DMS53 (cell line): ENCODE measurements at regions not wholly inside any gene's neighbourhood (a gene's known extent, or its start where the extent isn't known, plus 50 kb on each side); places are given as distances from the start of the nearest gene placed in this dataset.

Source experiments
- DNase-seq: peaks from one replicate; lab custom pipeline; 2025; lab: John Stamatoyannopoulos, UW

DNA sequence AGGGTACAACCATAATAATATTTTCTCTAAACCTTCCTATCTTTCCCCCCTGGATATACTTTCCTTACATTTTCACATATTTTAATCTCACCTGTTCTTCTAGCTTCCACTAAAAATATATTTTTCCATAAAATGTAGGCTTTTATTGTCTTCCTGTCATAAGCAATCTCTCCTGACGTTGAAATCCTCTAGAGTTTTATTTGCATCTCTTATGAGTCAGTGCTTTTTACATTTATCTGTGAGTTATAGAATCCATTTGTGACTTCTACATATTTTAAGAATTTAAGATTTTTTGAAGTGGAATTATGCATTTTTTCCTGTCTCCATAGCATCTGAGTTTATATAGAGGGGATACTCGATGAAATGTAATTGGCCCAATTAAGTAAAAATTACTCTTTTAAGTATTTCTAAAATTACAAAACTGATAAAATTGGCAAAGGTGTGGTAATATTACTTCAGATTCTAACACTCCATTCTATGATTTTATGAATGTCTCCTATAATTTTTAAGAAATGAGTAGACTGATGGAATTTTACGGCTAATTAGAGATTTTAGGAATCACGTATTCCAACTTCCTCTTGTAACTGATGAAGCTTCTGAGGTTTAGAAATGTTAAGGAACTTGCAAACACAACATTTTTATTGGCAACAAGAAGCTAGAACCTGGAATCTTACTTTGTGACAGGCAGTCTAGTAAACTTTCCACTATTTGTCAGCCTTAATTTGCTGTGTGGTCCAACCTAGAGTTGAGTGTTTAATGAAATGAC, 422.9 kb upstream of the SEMA3A start:
- no peak for DNase-seq

DNA sequence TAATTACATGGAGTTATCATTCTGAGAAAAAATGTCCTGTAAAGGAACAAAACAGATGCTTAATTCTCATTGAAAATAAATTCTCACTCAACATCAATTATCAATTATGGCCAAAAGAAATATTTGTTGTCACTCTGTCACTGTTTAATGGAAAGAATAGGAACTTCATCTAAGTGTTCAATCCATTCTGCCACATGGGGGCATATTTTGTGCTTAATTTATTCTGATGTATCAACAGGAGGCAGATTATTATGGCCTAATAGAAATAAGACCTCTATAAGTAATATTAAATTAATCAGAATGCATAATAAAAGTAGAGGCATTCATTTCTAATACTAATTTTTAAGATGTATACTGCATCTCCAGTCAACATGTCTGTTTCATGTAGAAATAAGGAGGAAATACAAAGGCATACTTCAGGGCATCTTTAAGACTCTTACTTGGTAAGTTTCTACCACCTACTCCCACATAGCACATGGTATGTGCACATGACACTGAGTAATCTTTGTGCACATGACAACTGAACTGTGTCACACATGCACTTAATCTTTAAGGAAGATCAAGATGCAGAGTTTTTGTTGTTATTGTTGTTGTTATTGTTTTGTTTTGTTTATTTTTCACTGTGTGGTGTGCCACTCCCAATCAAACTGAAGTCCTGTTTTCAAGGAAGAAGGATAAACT, 420.4 kb upstream of the SEMA3A start:
- DNase-seq = peak; percentile 18

DNA sequence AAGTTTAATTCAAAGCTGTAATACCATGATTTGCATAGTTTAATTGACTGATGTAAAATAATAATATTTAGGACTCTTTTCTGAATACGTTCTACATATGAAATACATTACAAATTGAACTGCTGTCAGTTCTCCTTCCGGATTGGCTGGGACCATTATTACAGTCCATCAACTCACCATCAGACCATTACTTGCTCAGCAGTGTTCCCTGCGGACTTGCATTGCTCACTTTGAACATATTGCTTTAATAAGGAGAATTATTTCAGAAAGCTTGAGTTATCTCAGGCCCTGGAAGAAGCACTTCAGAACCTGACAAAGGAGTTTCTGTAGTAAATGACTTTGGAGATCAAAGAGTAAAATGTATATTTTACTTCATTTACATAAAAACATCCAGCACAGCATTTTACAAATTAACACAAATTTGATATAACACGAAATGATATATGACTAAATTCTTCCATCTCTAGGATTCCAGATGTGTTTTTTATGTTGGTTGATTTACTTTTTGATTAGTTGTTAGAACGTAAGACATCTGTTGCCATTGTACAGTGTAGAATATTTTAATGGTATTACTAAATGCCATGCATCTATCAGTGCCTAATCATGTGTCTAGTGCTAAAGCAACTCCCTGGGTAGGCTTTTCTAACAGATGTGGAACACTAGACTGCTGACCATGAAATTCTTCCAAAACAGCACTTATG, 418.5 kb upstream of the SEMA3A start:
- DNase-seq = no peak

DNA sequence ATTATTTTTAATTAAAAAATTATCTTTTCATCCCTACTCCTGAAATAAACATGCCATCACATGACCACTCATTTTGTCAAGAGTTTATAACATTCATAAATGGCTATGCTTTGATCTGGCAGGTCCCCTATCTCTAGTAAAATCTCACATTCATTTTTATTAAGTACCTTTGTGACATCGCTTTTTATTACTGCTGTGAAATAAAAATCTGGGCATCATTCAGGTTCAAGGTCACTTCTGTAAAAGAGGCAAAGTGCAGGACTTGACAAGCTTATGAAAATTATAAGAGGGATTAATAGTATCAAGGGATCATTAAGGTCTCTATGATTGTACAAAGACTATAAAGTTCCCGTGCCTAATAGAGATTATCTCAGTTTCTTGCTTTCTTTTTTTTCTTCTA, 416.8 kb upstream of the SEMA3A start:
- DNase-seq = no peak

DNA sequence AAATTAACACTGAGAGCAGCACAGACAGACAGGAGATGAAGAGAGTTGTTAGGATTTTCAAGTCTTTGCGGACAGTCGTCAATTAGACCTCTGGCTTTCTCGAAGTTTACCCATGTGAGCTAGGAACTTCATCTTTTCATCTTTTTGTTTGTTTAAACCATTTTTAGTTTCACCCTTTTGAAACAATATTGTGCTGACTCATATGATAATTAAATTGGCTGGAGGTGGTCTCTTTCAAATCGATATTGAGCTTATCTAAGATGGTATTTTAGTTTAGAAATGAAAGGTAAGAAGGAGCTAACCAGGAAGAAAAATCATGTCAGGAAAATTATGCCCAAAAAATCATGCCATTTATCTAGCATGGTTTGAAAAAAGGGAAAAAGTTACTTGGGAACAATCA, 415.8 kb upstream of the SEMA3A start:
- no peak for DNase-seq

DNA sequence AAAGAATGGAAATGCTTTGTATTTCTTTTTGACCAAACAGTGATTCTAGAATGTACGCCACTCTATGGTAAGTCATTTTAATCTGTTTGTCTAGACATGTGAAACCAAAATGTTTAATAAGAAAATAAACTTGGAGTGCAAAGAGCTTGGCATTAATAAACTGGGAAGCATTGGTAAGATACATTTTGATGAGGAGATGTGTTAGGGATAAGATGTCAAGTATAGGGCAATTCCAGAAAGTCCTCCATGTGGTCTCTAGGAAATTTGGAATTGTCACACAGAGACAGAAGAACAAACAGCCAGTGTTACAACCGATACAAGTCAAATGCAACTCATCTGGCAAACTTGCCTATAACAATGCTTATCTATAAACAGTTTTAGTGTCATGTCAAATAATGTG, 410.7 kb upstream of the SEMA3A start:
- no peak for DNase-seq

DNA sequence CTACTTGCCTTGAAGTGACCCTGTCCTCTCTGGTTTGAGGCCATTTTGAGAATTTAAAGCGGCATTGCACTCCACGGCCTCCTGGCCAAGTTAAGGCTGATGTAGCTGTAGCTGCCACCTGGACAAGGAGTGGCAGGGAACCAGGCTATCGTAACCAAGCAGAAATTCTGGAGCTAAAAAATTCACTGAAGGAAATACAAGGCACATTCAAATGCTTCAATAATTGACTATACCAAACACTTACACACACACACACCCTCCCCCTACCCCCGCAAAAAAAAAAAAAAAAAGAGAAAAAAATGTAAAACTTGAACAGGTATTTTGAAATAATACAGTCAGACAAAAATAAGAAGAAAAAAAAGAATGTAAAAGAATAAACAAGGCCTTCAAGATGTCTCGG, 409.0 kb upstream of the SEMA3A start:
- no peak for DNase-seq

DNA sequence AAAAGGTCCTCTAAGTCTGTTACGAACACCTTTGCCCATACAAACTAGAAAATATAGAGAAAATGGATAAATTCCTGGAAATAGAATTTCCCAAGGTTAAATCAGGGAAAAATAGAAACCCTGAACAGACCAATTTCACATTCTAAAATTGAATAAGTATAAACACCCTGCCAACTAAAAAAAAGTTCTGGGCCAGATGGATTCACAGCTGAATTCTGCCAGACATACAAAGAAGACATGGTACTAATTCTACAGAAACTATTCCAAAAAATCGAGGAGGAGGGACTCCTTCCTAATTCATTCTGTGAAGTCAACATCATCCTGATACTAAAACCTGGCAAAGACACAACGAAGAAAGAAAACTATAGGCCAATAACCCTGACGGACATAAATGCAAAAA, 400.4 kb upstream of the SEMA3A start:
- DNase-seq = no peak

DNA sequence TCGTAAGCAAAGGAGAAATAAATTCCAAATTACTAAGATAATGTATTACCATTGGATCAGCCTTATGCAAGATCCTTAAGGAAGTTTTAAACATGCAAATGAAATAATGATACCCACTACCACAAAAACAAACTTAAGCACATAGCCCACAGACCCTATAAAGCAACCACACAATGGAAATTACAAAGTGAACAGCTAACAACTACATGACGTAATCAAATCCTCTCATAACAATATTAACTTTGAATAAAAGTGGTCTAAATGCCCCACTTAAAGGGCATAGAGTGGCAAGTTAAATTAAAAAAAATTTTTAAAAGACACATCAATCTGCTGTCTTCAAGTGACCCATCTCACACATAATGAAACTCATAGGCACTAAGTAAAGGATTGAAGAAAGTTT, 397.3 kb upstream of the SEMA3A start:
- DNase-seq = no peak

DNA sequence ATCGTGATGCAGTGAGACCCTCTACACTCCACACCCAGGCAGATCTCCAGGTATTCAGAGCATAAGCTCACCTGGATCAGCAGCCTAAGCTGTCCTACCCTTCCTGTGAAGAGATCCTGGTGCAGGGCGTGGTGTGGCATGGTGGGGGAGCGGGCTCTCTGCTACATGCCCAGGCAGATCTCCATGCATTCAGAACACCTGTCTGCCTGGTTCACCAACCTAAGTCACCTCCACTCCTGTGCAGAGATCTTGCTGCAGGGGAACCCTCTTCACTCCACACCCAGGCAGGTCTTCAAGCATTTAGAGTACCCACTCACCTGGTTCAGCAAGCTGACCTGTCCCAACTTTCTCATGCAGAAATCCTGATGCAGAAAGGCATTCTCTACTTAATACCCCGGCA, 394.4 kb upstream of the SEMA3A start:
- DNase-seq = no peak

DNA sequence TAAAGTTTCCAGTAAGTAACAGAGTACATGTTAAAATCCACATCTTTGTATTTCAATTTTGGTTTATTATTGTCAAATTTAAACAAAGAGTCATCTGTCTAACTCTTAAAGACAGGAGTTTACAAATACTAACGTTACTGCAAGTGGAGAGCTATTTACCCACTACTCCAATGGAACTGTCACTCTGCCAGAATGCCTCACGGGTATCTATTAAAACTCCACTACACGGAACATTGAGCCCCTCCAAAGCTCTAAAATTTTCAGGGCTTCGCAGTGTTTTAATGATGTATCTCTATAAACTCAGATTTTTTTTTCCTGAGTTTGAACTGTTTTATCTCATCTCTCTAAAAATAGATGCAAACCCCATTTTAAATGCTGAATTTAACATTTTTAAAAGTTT, 388.7 kb upstream of the SEMA3A start:
- DNase-seq = no peak

DNA sequence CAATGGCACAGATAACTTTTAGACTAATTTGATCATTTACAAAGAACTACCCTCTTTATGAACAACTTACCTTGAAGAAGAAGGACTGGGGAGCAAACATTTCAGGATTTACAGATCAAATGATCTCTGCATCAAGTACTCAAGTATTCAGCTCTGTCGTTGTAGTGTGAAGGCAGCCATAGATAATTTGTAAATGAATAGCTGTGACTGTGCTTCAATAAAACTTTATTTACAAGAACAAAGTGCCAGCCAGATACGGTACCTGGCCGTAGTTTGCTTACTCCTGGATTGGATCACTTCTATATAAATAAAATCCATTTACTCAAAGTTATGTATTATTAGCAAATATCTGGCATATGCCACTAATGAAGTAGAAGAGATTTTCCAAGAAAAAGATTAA, 388.2 kb upstream of the SEMA3A start:
- DNase-seq = no peak

DNA sequence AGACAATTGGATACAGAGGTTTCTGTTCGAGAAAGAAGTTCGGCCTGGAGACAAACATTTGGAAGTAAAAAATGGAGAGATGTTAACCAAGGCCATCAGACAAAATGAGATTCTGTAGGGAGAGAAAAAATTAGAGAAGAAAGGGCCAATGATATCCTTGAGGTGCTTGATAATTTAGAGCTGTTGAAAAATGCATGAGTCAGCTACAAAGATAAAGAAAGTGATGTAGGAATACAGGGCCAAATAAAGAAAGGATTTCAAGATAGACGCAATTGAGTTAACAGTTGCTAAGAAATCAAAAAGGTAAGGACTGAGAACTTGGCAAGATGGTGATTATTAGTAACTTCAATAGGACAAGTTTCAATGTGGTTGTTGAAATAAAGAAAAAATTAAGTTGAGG, 384.2 kb upstream of the SEMA3A start:
- DNase-seq = no peak

DNA sequence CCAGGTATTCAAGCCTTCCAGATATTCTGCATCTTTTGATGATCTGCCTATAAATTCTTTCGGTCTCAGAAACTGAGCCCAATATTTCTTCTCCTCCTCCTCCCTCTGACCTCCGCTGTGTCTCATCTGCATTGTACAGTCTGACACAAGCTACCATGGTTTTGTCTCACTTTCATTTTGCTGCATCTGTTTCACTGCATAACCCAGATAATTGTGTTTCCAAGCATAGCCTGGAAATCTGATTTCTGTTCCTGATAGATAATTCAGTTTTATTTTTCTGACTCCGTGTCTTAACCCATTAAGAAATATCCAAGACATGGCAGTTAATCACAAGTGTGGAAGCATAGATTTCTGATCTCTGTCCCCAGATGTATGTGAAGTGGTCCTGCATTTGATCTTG, 374.2 kb upstream of the SEMA3A start:
- DNase-seq = no peak

DNA sequence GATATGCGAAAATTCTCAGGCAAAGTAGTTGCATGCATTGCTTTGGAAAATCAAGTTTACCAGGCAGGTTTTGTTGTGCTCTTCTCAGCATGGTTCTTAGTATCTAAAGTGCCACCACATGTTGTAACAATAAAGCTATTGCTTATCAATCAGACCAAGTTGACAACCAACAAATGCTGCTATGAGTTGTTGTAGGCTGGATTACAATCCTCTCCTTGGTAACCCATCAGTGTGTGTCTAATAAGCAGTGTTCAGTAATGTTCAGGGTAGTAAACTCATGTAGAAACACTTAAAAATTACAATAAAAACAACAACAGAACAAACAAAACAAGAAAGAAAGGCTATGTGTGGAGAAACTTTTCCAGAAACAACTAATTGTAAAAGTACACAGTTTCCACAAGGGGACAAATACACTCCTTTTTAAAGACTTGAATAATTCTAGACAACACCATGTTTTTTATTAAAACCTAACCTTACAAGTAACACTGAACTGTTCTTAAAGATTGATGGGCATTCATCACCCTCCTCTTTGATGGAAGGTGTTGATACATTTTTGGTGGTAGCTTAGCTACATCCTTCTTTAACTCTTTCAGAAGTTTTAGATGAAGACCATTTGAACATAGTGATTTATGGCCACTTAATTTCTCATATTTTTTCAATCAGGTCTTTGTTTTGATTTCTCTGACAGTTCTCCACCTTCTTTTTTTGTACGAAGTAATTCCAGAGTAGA, 370.9 kb upstream of the SEMA3A start:
- no peak for DNase-seq

DNA sequence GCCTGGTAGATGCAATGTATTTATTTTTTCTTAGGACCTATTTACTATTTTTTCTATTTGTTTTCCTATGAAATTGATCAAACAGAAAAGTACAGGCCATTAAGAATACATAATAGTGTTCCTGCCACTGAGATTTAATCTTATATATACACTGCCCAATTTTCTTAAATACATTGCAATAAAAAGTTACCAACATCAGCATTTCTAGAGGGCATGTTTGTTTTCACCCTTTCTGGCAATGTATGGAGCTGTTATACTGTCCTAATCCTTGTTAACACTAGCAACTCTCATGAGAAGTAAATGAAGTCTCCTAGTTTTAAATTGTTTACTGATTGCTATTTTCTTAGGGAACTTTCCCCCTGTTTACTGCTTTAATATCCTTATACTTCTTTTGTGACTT, 359.1 kb upstream of the SEMA3A start:
- DNase-seq = no peak

DNA sequence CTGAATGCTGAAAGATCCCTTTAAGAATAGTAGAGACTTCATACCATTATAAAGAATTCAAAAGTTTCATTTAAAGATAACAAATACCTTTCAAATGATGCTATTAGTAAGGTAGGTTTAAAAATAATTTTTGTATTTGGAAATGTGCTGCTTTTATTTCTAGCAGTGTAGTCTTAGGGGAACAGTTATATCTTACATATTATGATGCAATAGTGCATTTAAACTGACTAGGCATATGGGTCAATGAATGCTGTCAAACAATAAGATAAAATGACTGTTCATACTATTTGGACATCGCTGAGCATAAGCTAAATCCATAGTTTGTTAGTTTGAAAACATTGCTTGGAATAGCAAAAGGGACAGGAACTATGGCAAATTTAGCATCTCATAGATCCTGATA, 354.8 kb upstream of the SEMA3A start:
- no peak for DNase-seq

DNA sequence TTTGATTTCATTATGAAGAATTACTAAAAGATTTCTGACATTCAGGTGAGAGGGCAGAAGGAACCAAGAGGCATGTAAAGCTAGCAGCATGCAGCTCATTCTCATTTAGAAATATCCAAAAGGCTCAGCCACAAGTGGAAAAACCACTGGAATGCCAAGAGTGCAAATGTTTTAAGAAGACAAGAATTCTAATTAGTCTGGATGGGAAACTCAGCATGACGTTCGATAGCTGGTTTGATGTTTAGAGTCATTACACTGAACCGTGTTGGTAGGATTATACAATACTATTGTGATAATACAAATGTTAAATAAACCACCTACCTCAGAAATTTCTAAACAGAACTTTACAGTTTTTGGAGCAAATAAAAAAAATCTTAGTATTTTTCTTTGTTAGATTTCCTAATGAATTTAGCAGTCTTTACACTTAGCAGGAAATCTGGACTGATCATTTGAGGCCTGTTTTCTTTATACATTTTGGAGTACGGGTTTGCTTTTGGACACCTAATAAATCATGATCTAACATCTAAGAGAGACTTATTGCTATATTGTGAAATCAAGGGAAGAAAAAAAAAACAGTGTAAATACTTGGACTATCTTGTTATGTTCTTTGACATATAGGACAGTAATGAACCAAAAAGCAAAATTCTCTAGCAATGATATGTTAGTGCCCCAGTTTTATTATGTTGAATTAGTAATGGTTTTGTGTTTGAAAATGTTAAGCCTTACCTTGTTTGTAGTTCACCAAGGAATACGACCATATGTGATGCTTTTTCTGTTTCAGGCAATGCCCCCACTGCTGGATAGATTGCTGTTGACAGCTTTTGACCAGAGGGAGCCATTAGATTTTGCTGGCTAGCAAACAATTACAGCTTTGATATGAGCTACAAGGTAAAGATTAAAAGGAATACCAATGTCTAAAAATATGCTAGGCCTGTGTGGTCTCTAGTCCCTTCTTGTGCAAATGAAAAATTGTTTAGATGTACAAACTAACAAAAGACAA, 354.1 kb upstream of the SEMA3A start:
- DNase-seq = no peak

DNA sequence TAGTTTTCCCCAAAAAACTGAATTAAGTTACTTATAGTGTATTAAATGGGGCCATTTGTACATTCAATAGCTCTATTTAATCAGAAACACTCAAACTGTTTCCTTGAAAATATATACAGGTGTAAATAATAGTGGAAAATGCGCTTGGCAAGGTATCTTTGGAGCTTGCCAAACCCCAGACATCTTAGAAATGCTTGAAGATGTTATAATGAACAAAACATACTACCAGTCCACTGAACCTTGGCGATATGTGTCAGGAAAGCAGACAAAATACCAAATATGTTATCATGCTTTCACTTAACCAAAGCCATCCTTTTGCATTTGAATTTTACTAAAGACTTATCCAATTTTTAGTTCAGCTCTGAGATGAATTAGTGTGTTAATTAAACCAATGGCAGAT, 352.7 kb upstream of the SEMA3A start:
- no peak for DNase-seq

DNA sequence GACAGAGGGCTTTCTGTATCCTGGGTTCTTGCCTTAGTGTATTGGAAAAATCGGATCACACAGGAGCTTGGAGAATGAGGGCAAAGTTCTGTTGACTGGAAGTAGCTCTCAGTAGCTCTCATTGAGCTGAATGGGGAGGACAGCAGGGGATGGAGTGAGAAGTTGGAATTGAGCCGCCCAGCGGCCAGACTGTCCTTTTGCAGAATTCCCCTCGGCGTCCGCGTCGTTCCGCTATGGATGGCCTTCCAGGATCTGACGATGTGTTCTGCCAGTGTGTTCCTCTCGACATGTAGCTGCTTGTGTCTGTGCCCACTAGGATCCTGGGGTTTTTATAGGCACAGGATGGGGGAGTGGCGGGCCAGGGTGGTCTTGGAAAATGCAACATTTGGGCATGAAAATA, 351.8 kb upstream of the SEMA3A start:
- DNase-seq = no peak

DNA sequence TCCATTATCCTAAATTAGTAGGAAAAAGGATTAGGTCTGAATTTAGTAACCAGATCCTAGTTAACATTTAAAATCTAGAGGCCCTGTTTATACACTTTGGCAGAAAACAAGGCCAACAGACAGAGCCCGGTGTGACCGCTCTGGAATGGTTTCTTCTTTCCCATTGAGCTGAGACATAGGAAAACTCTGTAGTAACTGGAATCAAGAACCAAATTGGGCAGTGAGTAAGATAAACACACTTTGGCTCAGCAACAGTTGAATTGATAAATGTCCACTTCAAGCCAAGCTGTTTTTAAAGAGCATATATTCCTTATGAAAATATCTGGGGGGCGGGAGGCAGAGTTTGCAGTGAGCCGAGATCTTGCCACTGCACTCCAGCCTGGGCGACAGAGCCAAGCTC, 343.7 kb upstream of the SEMA3A start:
- no peak for DNase-seq
